WTC11 (cell line): ENCODE measurements at regions not wholly inside any gene's neighbourhood (a gene's known extent, or its start where the extent isn't known, plus 50 kb on each side); places are given as distances from the start of the nearest gene placed in this dataset.
"Not testable (repeated sequence)": the region's sequence is repeated elsewhere in the genome, so short reads cannot be mapped to it uniquely, and the experiment has no call there.

Source experiments
- ATAC-seq: fragments of 200-7000 bp; cut with Tn5 transposase; 2 replicates; pipeline ENCODE4 v1.10.0; 2021; ENCODE audit warnings: mild to moderate bottlenecking, moderate library complexity
- CTCF ChIA-PET: fragments of 300-600 bp; sonication (Branson Sonifier 250); formaldehyde crosslinking; loops from one replicate; lab custom pipeline; 2021; ENCODE audit warnings: antibody characterized with exemption; lab: Charles Lee
- POLR2A ChIA-PET: fragments of 350-600 bp; sonication (Branson Sonifier 250); formaldehyde crosslinking; loops from one replicate; lab custom pipeline; 2021; ENCODE audit warnings: antibody characterized with exemption; lab: Charles Lee
- DNase-seq: peaks from one replicate; pipeline ENCODE4 v3.0.0; 2021; ENCODE audit warnings: low spot score
- H3K27ac Mint-ChIP-seq: 2 replicates; pipeline ENCODE4 v1.8.0; 2021; ENCODE audit warnings: mixed read lengths
- H3K27me3 Mint-ChIP-seq: 2 replicates; pipeline ENCODE4 v1.8.0; 2021; ENCODE audit warnings: low read depth, mild to moderate bottlenecking, moderate library complexity, mixed read lengths
- H3K36me3 Mint-ChIP-seq: 2 replicates; pipeline ENCODE4 v1.8.0; 2021; ENCODE audit warnings: mixed read lengths
- H3K4me1 Mint-ChIP-seq: 2 replicates; pipeline ENCODE4 v1.8.0; 2022; ENCODE audit warnings: mixed read lengths
- H3K4me3 Mint-ChIP-seq: 2 replicates; pipeline ENCODE4 v1.8.0; 2021; ENCODE audit warnings: mild to moderate bottlenecking, moderate library complexity, mixed read lengths
- H3K9me3 Mint-ChIP-seq: 2 replicates; pipeline ENCODE4 v1.8.0; 2021; ENCODE audit warnings: mixed read lengths
- ESRRA ChIP-seq: sonication (generic); formaldehyde crosslinking; IDR thresholded peaks from 2 replicates; pipeline ENCODE4 v1.8.1; 2022; ENCODE audit warnings: mild to moderate bottlenecking, missing genetic modification reagents, borderline replicate concordance
- ETV6 ChIP-seq: sonication (generic); formaldehyde crosslinking; IDR thresholded peaks from 2 replicates; pipeline ENCODE4 v1.8.1; 2022; ENCODE audit warnings: mild to moderate bottlenecking, missing genetic modification reagents
- GABPB1 ChIP-seq: sonication (generic); formaldehyde crosslinking; IDR thresholded peaks from 2 replicates; pipeline ENCODE4 v1.8.1; 2023; ENCODE audit warnings: mild to moderate bottlenecking, missing genetic modification reagents
- JAZF1 ChIP-seq: fragments of 250-450 bp; sonication (Bioruptor Pico); IDR thresholded peaks from 2 replicates; pipeline ENCODE4 v1.9.0; 2021; ENCODE audit warnings: moderate library complexity, mild to moderate bottlenecking, inconsistent platforms
- MXD4 ChIP-seq: fragments of 250-450 bp; sonication (Bioruptor Pico); IDR thresholded peaks from 2 replicates; pipeline ENCODE4 v1.8.0; 2021; ENCODE audit warnings: mild to moderate bottlenecking, moderate library complexity, borderline replicate concordance
- NFYB ChIP-seq: sonication (generic); formaldehyde crosslinking; conservative IDR thresholded peaks from 2 replicates; pipeline ENCODE4 v1.8.0; 2022; ENCODE audit warnings: low read depth, missing genetic modification reagents
- NR1H2 ChIP-seq: sonication (generic); formaldehyde crosslinking; IDR thresholded peaks from 2 replicates; pipeline ENCODE4 v1.9.0; 2021; ENCODE audit warnings: mild to moderate bottlenecking, moderate library complexity, missing genetic modification reagents
- NR3C1 ChIP-seq: sonication (generic); formaldehyde crosslinking; conservative IDR thresholded peaks from 2 replicates; pipeline ENCODE4 v1.8.1; 2023; ENCODE audit warnings: low read depth, mild to moderate bottlenecking, missing genetic modification reagents
- OVOL2 ChIP-seq: fragments of 250-450 bp; sonication (Bioruptor Pico); IDR thresholded peaks from 2 replicates; pipeline ENCODE4 v1.9.0; 2021; ENCODE audit warnings: mild to moderate bottlenecking, borderline replicate concordance
- ZNF416 ChIP-seq: fragments of 250-450 bp; sonication (Bioruptor Pico); IDR thresholded peaks from 2 replicates; pipeline ENCODE4 v1.9.0; 2021; ENCODE audit warnings: mild to moderate bottlenecking, inconsistent platforms
- ZNF671 ChIP-seq: fragments of 250-450 bp; sonication (Bioruptor Pico); IDR thresholded peaks from 2 replicates; pipeline ENCODE4 v1.8.0; 2021; ENCODE audit warnings: mild to moderate bottlenecking
- TF ChIP-seq, protein P1 (sequence below): sonication (generic); formaldehyde crosslinking; IDR thresholded peaks from 2 replicates; pipeline ENCODE4 v1.8.1; 2022; ENCODE audit warnings: missing genetic modification reagents, borderline replicate concordance
- TF ChIP-seq, protein P2 (sequence below): fragments of 250-450 bp; sonication (Bioruptor Pico); IDR thresholded peaks from 2 replicates; pipeline ENCODE4 v1.8.0; 2021; ENCODE audit warnings: mild to moderate bottlenecking
- TF ChIP-seq, protein P3 (sequence below): fragments of 250-450 bp; sonication (Bioruptor Pico); IDR thresholded peaks from 2 replicates; pipeline ENCODE4 v1.9.0; 2021; ENCODE audit warnings: mild to moderate bottlenecking, borderline replicate concordance
- TF ChIP-seq, protein P4 (sequence below): sonication (generic); formaldehyde crosslinking; IDR thresholded peaks from 2 replicates; pipeline ENCODE4 v1.8.1; 2023; ENCODE audit warnings: mild to moderate bottlenecking, missing genetic modification reagents
- TF ChIP-seq, protein P5 (sequence below): sonication (generic); formaldehyde crosslinking; IDR thresholded peaks from 2 replicates; pipeline ENCODE4 v1.8.0; 2023; ENCODE audit warnings: missing genetic modification reagents, mild to moderate bottlenecking, borderline replicate concordance
- TF ChIP-seq, protein P6 (sequence below): sonication (generic); formaldehyde crosslinking; IDR thresholded peaks from 2 replicates; pipeline ENCODE4 v1.8.1; 2022; ENCODE audit warnings: mild to moderate bottlenecking, missing genetic modification reagents, moderate library complexity, borderline replicate concordance

DNA sequence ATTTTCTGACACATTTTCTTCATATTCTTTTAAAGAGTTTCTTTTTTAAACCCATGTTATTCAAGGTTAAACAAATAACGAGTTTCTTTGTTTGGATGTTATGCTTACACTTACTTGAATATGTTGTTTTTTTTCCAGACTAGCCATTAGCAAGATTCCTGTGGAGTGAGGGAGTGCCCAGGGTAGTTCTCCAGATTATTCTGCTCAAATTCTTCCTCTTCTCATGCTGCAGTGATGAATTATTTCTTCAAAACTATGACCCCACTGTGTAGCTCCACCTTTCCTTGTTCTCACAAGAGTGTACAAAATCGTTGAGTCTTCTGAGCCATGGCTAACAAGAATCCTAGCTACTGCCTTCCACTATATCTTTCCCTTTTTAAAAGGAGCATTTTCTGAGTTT, 134.1 kb upstream of the ELOVL6 start (continued):
- TF ChIP-seq, protein P1, sequence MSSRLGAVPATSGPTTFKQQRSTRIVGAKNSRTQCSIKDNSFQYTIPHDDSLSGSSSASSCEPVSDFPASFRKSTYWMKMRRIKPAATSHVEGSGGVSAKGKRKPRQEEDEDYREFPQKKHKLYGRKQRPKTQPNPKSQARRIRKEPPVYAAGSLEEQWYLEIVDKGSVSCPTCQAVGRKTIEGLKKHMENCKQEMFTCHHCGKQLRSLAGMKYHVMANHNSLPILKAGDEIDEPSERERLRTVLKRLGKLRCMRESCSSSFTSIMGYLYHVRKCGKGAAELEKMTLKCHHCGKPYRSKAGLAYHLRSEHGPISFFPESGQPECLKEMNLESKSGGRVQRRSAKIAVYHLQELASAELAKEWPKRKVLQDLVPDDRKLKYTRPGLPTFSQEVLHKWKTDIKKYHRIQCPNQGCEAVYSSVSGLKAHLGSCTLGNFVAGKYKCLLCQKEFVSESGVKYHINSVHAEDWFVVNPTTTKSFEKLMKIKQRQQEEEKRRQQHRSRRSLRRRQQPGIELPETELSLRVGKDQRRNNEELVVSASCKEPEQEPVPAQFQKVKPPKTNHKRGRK, result no peak
- TF ChIP-seq, protein P2, sequence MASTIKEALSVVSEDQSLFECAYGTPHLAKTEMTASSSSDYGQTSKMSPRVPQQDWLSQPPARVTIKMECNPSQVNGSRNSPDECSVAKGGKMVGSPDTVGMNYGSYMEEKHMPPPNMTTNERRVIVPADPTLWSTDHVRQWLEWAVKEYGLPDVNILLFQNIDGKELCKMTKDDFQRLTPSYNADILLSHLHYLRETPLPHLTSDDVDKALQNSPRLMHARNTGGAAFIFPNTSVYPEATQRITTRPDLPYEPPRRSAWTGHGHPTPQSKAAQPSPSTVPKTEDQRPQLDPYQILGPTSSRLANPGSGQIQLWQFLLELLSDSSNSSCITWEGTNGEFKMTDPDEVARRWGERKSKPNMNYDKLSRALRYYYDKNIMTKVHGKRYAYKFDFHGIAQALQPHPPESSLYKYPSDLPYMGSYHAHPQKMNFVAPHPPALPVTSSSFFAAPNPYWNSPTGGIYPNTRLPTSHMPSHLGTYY, result no peak
- TF ChIP-seq GABPB1 (CRISPR knock-in tag) (no peak), JAZF1 (CRISPR knock-in tag) (no peak), MXD4 (no peak), NFYB (CRISPR knock-in tag) (no peak), ZNF671 (no peak)
- TF ChIP-seq, protein P3, sequence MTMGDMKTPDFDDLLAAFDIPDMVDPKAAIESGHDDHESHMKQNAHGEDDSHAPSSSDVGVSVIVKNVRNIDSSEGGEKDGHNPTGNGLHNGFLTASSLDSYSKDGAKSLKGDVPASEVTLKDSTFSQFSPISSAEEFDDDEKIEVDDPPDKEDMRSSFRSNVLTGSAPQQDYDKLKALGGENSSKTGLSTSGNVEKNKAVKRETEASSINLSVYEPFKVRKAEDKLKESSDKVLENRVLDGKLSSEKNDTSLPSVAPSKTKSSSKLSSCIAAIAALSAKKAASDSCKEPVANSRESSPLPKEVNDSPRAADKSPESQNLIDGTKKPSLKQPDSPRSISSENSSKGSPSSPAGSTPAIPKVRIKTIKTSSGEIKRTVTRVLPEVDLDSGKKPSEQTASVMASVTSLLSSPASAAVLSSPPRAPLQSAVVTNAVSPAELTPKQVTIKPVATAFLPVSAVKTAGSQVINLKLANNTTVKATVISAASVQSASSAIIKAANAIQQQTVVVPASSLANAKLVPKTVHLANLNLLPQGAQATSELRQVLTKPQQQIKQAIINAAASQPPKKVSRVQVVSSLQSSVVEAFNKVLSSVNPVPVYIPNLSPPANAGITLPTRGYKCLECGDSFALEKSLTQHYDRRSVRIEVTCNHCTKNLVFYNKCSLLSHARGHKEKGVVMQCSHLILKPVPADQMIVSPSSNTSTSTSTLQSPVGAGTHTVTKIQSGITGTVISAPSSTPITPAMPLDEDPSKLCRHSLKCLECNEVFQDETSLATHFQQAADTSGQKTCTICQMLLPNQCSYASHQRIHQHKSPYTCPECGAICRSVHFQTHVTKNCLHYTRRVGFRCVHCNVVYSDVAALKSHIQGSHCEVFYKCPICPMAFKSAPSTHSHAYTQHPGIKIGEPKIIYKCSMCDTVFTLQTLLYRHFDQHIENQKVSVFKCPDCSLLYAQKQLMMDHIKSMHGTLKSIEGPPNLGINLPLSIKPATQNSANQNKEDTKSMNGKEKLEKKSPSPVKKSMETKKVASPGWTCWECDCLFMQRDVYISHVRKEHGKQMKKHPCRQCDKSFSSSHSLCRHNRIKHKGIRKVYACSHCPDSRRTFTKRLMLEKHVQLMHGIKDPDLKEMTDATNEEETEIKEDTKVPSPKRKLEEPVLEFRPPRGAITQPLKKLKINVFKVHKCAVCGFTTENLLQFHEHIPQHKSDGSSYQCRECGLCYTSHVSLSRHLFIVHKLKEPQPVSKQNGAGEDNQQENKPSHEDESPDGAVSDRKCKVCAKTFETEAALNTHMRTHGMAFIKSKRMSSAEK (CRISPR knock-in tag), result no peak

DNA sequence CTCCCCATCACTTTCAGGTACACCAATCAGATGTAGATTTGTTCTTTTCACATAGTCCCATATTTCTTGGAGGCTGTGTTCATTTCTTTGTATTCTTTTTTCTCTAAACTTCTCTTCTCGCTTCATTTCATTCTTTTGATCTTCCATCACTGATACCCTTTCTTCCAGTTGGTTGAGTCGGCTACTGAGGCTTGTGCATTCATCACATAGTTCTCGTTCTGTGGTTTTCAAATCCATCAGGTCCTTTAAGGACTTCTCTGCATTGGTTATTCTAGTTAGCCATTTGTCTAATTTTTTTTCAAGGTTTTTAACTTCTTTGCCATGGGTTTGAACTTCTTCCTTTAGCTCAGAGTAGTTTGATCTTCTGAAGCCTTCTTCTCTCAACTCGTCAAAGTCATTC, 128.0 kb upstream of the ELOVL6 start:
- H3K9me3 Mint-ChIP-seq, result peaks cover 44% of the 10 kb centered on the region
- CTCF ChIA-PET, H3K4me1 Mint-ChIP-seq, ATAC-seq, H3K27ac Mint-ChIP-seq, H3K4me3 Mint-ChIP-seq, POLR2A ChIA-PET, DNase-seq: not testable (repeated sequence)
- peaks cover 22% of the 10 kb centered on the region for H3K36me3 Mint-ChIP-seq
- H3K27me3 Mint-ChIP-seq, result peaks cover 17% of the 10 kb centered on the region

DNA sequence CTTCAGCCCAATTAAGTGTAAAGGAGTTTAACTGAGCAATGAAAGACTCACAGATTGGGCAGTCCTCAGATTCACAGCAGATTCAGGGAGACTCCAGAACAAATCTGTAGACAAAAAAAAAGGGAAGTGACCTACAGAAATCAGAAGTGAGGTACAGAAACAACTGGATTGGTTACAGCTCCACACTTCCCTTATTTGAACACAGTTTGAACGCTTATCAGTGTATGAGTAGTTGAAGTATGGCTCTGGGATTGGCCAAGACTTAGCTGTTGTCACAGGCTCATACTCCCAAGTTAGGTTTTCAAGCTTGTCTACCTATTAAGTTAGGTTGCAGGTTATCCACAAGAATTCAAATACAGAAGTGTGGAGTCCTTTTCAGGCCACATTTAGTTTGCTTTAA, 112.4 kb upstream of the ELOVL6 start:
- H3K27ac Mint-ChIP-seq, result no peak overlapping the region
- ChIA-PET POLR2A (no interaction called here), CTCF (no interaction called here)
- H3K36me3 Mint-ChIP-seq, result no peaks in the 10 kb centered on the region
- TF ChIP-seq NR3C1 (CRISPR knock-in tag) (no peak), OVOL2 (CRISPR knock-in tag) (no peak), ETV6 (CRISPR knock-in tag) (no peak)
- H3K4me1 Mint-ChIP-seq, result no peaks in the 10 kb centered on the region
- H3K9me3 Mint-ChIP-seq, result no peaks in the 10 kb centered on the region
- ATAC-seq (no peak), DNase-seq (no peak)
- no peaks in the 10 kb centered on the region for H3K27me3 Mint-ChIP-seq
- H3K4me3 Mint-ChIP-seq, result no peak overlapping the region

DNA sequence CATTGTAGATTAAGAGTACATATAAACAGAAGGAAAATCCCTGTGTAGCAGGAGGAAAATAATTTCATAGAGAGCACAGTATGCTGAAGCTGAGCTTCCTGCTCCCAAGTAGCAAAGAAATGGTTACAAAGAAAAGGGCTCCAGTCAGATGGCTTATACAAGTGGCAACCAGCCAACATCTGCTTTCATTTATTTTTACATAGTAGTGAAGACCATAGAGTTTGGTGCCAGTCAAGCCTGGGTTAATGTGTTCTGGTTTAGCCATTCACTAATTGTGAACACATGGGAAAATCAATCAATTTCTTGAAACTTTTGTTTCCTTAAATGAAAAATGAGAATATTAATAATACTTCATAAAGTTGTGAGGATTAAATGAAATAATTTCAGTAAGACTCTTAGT, 111.3 kb upstream of the ELOVL6 start:
- POLR2A ChIA-PET, result no interaction called here
- no peak overlapping the region for H3K4me3 Mint-ChIP-seq
- ATAC-seq (no peak), DNase-seq (no peak)
- CTCF ChIA-PET, result no interaction called here
- no peaks in the 10 kb centered on the region for H3K9me3 Mint-ChIP-seq
- no peak overlapping the region for H3K27ac Mint-ChIP-seq
- no peaks in the 10 kb centered on the region for H3K4me1 Mint-ChIP-seq
- H3K27me3 Mint-ChIP-seq, result no peaks in the 10 kb centered on the region
- H3K36me3 Mint-ChIP-seq, result no peaks in the 10 kb centered on the region
- TF ChIP-seq ETV6 (CRISPR knock-in tag) (no peak), GABPB1 (CRISPR knock-in tag) (no peak), ZNF416 (CRISPR knock-in tag) (no peak), NR1H2 (CRISPR knock-in tag) (no peak), ESRRA (CRISPR knock-in tag) (no peak)
- TF ChIP-seq, protein P4, sequence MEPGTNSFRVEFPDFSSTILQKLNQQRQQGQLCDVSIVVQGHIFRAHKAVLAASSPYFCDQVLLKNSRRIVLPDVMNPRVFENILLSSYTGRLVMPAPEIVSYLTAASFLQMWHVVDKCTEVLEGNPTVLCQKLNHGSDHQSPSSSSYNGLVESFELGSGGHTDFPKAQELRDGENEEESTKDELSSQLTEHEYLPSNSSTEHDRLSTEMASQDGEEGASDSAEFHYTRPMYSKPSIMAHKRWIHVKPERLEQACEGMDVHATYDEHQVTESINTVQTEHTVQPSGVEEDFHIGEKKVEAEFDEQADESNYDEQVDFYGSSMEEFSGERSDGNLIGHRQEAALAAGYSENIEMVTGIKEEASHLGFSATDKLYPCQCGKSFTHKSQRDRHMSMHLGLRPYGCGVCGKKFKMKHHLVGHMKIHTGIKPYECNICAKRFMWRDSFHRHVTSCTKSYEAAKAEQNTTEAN, result no peak
- TF ChIP-seq, protein P5, sequence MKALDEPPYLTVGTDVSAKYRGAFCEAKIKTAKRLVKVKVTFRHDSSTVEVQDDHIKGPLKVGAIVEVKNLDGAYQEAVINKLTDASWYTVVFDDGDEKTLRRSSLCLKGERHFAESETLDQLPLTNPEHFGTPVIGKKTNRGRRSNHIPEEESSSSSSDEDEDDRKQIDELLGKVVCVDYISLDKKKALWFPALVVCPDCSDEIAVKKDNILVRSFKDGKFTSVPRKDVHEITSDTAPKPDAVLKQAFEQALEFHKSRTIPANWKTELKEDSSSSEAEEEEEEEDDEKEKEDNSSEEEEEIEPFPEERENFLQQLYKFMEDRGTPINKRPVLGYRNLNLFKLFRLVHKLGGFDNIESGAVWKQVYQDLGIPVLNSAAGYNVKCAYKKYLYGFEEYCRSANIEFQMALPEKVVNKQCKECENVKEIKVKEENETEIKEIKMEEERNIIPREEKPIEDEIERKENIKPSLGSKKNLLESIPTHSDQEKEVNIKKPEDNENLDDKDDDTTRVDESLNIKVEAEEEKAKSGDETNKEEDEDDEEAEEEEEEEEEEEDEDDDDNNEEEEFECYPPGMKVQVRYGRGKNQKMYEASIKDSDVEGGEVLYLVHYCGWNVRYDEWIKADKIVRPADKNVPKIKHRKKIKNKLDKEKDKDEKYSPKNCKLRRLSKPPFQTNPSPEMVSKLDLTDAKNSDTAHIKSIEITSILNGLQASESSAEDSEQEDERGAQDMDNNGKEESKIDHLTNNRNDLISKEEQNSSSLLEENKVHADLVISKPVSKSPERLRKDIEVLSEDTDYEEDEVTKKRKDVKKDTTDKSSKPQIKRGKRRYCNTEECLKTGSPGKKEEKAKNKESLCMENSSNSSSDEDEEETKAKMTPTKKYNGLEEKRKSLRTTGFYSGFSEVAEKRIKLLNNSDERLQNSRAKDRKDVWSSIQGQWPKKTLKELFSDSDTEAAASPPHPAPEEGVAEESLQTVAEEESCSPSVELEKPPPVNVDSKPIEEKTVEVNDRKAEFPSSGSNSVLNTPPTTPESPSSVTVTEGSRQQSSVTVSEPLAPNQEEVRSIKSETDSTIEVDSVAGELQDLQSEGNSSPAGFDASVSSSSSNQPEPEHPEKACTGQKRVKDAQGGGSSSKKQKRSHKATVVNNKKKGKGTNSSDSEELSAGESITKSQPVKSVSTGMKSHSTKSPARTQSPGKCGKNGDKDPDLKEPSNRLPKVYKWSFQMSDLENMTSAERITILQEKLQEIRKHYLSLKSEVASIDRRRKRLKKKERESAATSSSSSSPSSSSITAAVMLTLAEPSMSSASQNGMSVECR, result no peak
- TF ChIP-seq, protein P6, sequence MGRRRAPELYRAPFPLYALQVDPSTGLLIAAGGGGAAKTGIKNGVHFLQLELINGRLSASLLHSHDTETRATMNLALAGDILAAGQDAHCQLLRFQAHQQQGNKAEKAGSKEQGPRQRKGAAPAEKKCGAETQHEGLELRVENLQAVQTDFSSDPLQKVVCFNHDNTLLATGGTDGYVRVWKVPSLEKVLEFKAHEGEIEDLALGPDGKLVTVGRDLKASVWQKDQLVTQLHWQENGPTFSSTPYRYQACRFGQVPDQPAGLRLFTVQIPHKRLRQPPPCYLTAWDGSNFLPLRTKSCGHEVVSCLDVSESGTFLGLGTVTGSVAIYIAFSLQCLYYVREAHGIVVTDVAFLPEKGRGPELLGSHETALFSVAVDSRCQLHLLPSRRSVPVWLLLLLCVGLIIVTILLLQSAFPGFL (CRISPR knock-in tag), result no peak
